B cell (primary cell): ENCODE measurements at regions not wholly inside any gene's neighbourhood (a gene's known extent, or its start where the extent isn't known, plus 50 kb on each side); places are given as distances from the start of the nearest gene placed in this dataset.

Source experiments
- ATAC-seq: fragments of 200-7000 bp; cut with Tn5 transposase; one replicate; pipeline ENCODE4 v1.10.0; 2021; ENCODE audit warnings: low read depth, mild to moderate bottlenecking, moderate number of reproducible peaks, moderate library complexity
- CTCF ChIA-PET: fragments of 350-600 bp; sonication (Branson Sonifier 250); formaldehyde crosslinking; loops from one replicate; lab custom pipeline; 2021; ENCODE audit warnings: antibody characterized with exemption, inconsistent platforms; lab: Charles Lee
- POLR2A ChIA-PET: fragments of 350-600 bp; sonication (Branson Sonifier 250); formaldehyde crosslinking; loops from one replicate; lab custom pipeline; 2021; ENCODE audit warnings: antibody characterized with exemption; lab: Charles Lee
- DNase-seq: peaks from one replicate; pipeline ENCODE4 v3.0.0; 2013
- H2AFZ ChIP-seq: 2 replicates; pipeline ENCODE4 v1.6.1; 2012; ENCODE audit warnings: mild to moderate bottlenecking, low read depth, low read length; ENCODE audit not compliant: insufficient read depth, poor library complexity, severe bottlenecking
- H3K27ac ChIP-seq, 2 donors: 1 replicate in 1 of 2; 2 replicates in 1 of 2; pipeline ENCODE4 v1.5.1; 2012 to 2013; ENCODE audit warnings: low read length in 2 of 2, mild to moderate bottlenecking in 2 of 2, moderate library complexity in 1 of 2
- H3K27me3 ChIP-seq, 4 experiments: fragments of 200-600 bp in 1 of 4; sonication (generic) in 1 of 4; replicated peaks in 1 of 4; 1 replicate in 2 of 4; 2 replicates in 2 of 4; pipeline versions ENCODE4 v1.6.1 to v1.7.0; 2013 to 2016; ENCODE audit warnings: low read length in 3 of 4, mild to moderate bottlenecking in 2 of 4, mixed read lengths in 1 of 4, moderate library complexity in 1 of 4; ENCODE audit not compliant: insufficient read depth in 4 of 4, control insufficient read depth in 3 of 4; ENCODE audit errors: control extremely low read depth in 1 of 4
- H3K36me3 ChIP-seq, 2 experiments: replicated peaks in 1 of 2; 1 replicate in 1 of 2; 2 replicates in 1 of 2; pipeline versions ENCODE4 v1.6.1 to v1.7.1; 2013; ENCODE audit warnings: low read length in 1 of 2; ENCODE audit not compliant: insufficient read depth in 2 of 2, control insufficient read depth in 1 of 2; ENCODE audit errors: control extremely low read depth in 1 of 2, extremely low read depth in 1 of 2
- H3K4me1 ChIP-seq, 2 donors: fragments of 200-600 bp in 1 of 2; sonication (generic) in 1 of 2; 1 replicate in 1 of 2; 2 replicates in 1 of 2; pipeline versions ENCODE4 v1.5.1 to v1.6.1; 2013 to 2017; ENCODE audit warnings: low read length in 2 of 2; ENCODE audit not compliant: control insufficient read depth in 2 of 2, insufficient read depth in 2 of 2
- H3K4me2 ChIP-seq: replicated peaks from 2 replicates; pipeline ENCODE3; 2012; ENCODE audit warnings: mild to moderate bottlenecking, low read depth, low read length; ENCODE audit not compliant: poor library complexity, severe bottlenecking
- H3K4me3 ChIP-seq, 5 experiments: fragments of 200-600 bp in 1 of 5; sonication (generic) in 1 of 5; 1 replicate in 3 of 5; 2 replicates in 2 of 5; pipeline versions ENCODE4 v1.5.1 to v1.7.0; 2011 to 2016; ENCODE audit warnings: low read length in 4 of 5, mild to moderate bottlenecking in 4 of 5, low read depth in 2 of 5, control low read depth in 1 of 5, moderate library complexity in 1 of 5; ENCODE audit not compliant: insufficient read depth in 1 of 5; ENCODE audit errors: control extremely low read depth in 1 of 5, extremely low read depth in 1 of 5
- H3K79me2 ChIP-seq: fragments of 200-600 bp; sonication (generic); one replicate; pipeline ENCODE4 v1.6.0; 2016; ENCODE audit warnings: low read length; ENCODE audit not compliant: control insufficient read depth, insufficient read depth
- H3K9ac ChIP-seq: fragments of 200-600 bp; sonication (generic); 2 replicates; pipeline ENCODE4 v1.6.1; 2017; ENCODE audit warnings: mild to moderate bottlenecking, low read length, moderate library complexity
- H3K9me3 ChIP-seq, 3 donors: one replicate each; pipeline versions ENCODE4 v1.6.1 to v1.7.1; 2013; ENCODE audit warnings: low read length in 2 of 3; ENCODE audit not compliant: control insufficient read depth in 2 of 3, insufficient read depth in 1 of 3; ENCODE audit errors: control extremely low read depth in 1 of 3
- H4K20me1 ChIP-seq: 2 replicates; pipeline ENCODE4 v1.6.0; 2012; ENCODE audit warnings: mild to moderate bottlenecking, low read length; ENCODE audit not compliant: insufficient read depth, control insufficient read depth, poor library complexity, severe bottlenecking
- H3K27ac Mint-ChIP-seq: one replicate; pipeline ENCODE4 v1.8.0; 2021; ENCODE audit warnings: mixed read lengths
- H3K27me3 Mint-ChIP-seq: one replicate; pipeline ENCODE4 v1.8.0; 2021; ENCODE audit warnings: mixed read lengths
- H3K4me1 Mint-ChIP-seq: one replicate; pipeline ENCODE4 v1.8.0; 2021; ENCODE audit warnings: mixed read lengths
- H3K4me3 Mint-ChIP-seq: one replicate; pipeline ENCODE4 v1.8.0; 2021; ENCODE audit warnings: mixed read lengths
- H3K9me3 Mint-ChIP-seq: one replicate; pipeline ENCODE4 v1.8.0; 2022; ENCODE audit warnings: mixed read lengths; ENCODE audit not compliant: insufficient read depth
- CTCF ChIP-seq: fragments of 200-600 bp; IDR thresholded peaks from one replicate; pipeline ENCODE4 v1.8.0; 2022; ENCODE audit warnings: antibody characterized with exemption, mild to moderate bottlenecking
- EZH2 ChIP-seq: IDR thresholded peaks from 2 replicates; pipeline ENCODE4 v1.6.1; 2012; ENCODE audit warnings: borderline replicate concordance, low read depth, mild to moderate bottlenecking, moderate library complexity, low read length; ENCODE audit not compliant: insufficient read depth, poor library complexity, severe bottlenecking
- WGBS: methylation state at CpG from one replicate; pipeline ENCODE4 v1.1.5; 2013; ENCODE audit warnings: missing lambda C conversion rate; ENCODE audit not compliant: insufficient coverage; 5-methylcytosine and 5-hydroxymethylcytosine counted together
- intact Hi-C: fragments of 100-400 bp; cut with micrococcal nuclease; formaldehyde crosslinking; loops from one replicate; pipeline ENCODE4 v1.10.0; 2022

- no peaks in the 10 kb centered on the region for H3K79me2 ChIP-seq
- no peaks in the 10 kb centered on the region for H4K20me1 ChIP-seq
- H3K27ac ChIP-seq: no peak overlapping the region
- no peaks in the 10 kb centered on the region for H3K27me3 Mint-ChIP-seq
- no peak overlapping the region for H3K4me3 Mint-ChIP-seq
- H3K4me2 ChIP-seq: no peak overlapping the region
- no peaks in the 10 kb centered on the region for H3K9me3 Mint-ChIP-seq
- H3K9ac ChIP-seq: no peak overlapping the region
- no peaks in the 10 kb centered on the region for H3K4me1 ChIP-seq
- no peak for DNase-seq
- WGBS: 85% methylated on average over 3 of the region's 4 CpGs
- ATAC-seq: no peak
- H3K4me1 Mint-ChIP-seq: no peaks in the 10 kb centered on the region
- no peak overlapping the region for H2AFZ ChIP-seq
- no peaks in the 10 kb centered on the region for H3K36me3 ChIP-seq
- POLR2A ChIA-PET: no interaction called here
- CTCF ChIA-PET: no interaction called here
- H3K4me3 ChIP-seq: no peak overlapping the region
- no peak for TF ChIP-seq EZH2
- no peak for TF ChIP-seq CTCF
- H3K27me3 ChIP-seq: no peaks in the 10 kb centered on the region
- H3K27ac Mint-ChIP-seq: no peak overlapping the region
- intact Hi-C loops: no loop called here
- H3K9me3 ChIP-seq: peaks cover 0 to 2% (median 0%) of the 10 kb centered on the region in 3 donors
Observed at GRCh38 chr16:54564841-54565240, 278.3 kb upstream of the IRX3 start.

- Histone ChIP-seq H3K4me1 (no peaks in the 10 kb centered on the region), H3K9me3 (peaks cover 0 to 6% (median 0%) of the 10 kb centered on the region in 3 donors), H3K27me3 (no peaks in the 10 kb centered on the region), H2AFZ (no peak overlapping the region), H3K4me3 (no peak overlapping the region), H3K36me3 (no peaks in the 10 kb centered on the region), H3K79me2 (no peaks in the 10 kb centered on the region), H3K9ac (no peak overlapping the region), H4K20me1 (no peaks in the 10 kb centered on the region), H3K27ac (no peak overlapping the region), H3K4me2 (no peak overlapping the region)
- ATAC-seq (no peak), DNase-seq (no peak)
- H3K27me3 Mint-ChIP-seq: no peaks in the 10 kb centered on the region
- intact Hi-C loops: no loop called here
- POLR2A ChIA-PET: no interaction called here
- CTCF ChIA-PET: no interaction called here
- H3K9me3 Mint-ChIP-seq: peaks cover 2% of the 10 kb centered on the region
- TF ChIP-seq EZH2: no peak
- no peak for TF ChIP-seq CTCF
- WGBS: 83% methylated on average over 1 of the region's 3 CpGs
- no peaks in the 10 kb centered on the region for H3K4me1 Mint-ChIP-seq
- H3K27ac Mint-ChIP-seq: no peak overlapping the region
- no peak overlapping the region for H3K4me3 Mint-ChIP-seq
Observed at GRCh38 chr16:54554581-54554980, 268.0 kb upstream of the IRX3 start.
